NCI-H1417 treated with DMSO at 0.1 percent for 48 hours (cell line): ENCODE measurements at regions not wholly inside any gene's neighbourhood (a gene's known extent, or its start where the extent isn't known, plus 50 kb on each side); places are given as distances from the start of the nearest gene placed in this dataset.
"Not testable (repeated sequence)": the region's sequence is repeated elsewhere in the genome, so short reads cannot be mapped to it uniquely, and the experiment has no call there.

ENCODE experiments used
- DNase-seq: peaks from one replicate; lab custom pipeline; 2025; lab: John Stamatoyannopoulos, UW

DNA sequence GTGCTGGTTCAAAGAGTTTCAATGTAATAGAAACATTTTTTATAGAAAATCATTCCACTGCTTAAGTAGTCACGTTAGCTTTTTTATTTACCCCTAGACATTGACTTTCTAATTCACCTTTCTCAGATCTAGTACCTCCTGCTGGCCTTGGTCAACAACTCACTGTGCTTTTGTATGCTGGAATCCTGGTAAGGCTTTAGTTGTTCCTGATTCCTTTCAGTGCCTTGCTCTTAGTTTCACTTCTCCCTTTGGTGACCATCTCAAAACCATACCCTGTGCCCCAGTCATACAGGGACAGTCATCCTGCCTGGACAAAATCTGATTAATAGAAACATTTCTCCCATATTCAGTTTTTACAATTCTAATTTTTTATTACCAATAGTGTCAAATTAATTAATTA is 130.2 kb downstream of the GPR37 start:
- no peak for DNase-seq

DNA sequence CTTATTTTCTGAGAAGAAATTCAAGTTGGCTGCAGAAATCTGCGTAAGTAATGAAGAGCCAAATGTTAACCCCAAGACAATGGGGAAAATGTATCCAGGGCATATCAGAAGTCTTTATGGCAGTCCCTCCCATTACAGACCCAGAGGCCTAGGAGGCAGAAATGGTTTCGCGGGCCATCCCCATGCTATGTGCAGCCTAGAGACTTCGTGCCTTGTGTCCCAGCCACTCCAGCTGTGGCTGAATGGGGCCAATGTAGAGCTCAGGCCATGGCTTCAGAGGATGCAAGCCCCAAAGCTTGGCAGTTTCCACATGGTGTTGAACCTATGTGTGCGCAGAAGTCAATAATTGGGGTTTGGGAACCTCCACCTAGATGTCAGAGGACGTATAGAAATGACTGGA is 131.9 kb downstream of the GPR37 start:
- no peak for DNase-seq

DNA sequence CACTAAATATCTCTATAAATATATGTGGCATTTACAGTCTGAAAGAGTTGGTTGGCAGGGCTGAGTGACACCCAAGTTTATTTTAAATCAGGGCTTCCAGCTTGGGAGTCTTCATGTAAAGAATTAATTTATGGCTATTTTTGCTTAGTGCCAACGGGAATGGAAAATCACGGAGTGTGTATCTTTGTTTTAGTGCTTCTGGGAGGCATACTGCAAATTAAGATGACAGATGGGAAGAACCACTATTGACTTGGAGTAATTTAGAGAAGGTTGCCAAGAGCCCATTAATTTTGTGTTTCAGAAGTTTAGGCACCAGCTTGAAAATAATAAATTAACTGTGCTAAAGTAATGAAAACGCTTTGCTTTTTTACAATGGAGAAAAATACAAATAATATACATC is 135.2 kb downstream of the GPR37 start:
- DNase-seq = no peak

DNA sequence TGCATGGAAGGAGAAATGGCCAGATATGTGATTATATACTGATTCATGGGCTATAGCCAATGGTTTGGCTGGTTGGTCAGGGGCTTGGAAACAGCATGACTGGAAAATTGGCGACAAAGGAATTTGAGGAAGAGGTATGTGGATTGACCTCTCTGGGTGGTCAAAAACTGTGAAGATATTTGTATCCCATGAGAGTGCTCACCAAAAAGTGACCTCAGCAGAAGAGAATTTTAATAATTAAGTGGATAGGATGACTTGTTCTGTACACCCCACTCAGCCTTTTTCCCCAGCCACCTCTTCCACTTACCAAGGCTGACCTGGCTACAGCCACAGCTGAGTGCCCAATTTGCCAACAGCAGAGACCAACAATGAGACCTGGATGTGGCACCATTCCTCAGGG is 146.7 kb downstream of the GPR37 start:
- DNase-seq = no peak

DNA sequence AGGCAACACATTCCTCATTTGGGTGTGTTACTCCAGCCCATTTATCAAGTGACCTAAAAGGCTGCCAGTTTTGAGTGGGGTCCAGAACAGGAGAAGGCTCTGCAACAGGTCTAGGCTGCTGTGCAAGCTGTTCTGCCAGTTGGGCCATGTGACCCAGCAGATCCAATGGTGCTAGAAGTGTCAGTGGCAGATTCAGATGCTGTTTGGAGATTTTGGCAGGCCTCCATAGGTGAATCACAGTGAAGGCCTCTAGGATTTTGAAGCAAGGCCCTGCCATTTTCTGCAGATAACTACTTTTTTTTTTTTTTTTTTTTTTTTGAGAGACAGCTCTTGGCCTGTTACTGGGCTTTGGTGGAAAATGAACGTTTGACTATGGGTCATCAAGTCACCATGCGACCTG is 147.5 kb downstream of the GPR37 start:
- DNase-seq = not testable (repeated sequence)

DNA sequence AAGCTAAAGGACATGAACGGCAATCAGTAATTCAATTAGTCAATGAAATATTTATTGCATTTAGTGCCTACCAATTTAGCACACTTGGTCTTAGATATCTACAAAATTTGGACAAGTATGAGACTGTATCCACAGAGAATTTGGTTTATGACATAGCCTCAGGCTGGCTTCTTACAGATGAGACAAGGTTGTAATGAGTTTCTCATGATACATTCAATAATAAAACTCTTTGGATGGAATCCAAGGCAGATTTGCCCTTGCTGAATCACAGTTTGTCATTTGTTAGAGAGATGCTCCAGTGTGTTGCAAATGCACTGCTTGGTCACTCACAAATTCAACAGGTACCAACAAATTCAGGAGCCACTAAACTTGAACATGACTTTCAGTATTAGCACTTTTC is 162.5 kb downstream of the GPR37 start:
- DNase-seq = no peak

DNA sequence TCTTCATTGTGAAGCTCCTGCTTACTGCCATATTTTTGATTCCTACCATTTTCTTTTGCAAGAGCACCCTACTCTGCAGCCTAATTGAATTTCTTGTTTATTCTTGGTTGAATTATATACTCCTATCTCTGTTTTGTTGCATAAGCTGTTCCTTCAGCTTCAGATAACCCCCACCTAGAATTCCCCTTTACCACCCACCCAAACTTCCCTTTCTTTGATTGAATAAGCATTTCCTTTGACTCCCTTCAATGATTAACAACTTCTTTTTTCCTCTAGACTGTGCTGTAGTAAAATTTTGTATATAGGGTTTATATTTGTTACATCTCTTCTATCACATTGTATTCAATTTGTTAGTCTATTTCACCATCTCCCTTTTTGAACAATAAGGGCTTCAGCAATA is 168.1 kb downstream of the GPR37 start:
- no peak for DNase-seq

DNA sequence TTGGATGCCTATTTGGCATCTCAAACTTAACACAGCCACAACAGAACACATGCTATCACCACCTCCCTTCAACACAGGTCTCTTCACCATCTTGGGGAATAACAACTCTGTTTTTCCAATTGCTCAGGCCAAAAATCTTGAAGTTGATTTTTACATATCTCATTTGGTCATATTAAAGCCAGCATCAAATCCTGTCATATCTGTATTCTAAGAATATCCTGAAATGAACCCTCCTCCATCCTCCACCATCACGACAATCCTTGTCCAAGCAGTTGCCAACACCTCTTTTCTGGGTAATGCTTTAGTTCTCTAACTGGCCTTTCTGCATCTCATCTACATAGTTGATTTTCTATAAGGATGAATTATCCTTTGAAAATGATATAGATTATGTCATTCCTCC is 168.7 kb downstream of the GPR37 start:
- no peak for DNase-seq

DNA sequence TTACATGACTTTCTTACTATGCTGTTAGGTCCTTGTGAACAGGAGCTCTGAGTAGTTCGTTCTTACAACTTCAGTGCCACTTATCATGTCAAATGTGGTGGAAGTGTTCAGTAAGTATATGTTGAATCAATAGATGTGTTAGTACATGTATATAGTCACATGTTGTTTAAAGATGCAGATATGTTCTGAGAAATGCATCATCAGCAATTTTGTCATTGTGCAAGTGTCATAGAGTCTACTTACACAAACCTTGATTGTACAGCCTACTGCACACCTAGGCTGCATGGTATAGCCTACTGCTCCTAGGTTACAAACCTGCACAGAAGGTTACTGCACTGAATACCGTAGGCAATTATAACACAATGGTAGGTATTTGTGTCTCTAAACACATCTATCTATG is 174.8 kb downstream of the GPR37 start:
- DNase-seq = no peak

DNA sequence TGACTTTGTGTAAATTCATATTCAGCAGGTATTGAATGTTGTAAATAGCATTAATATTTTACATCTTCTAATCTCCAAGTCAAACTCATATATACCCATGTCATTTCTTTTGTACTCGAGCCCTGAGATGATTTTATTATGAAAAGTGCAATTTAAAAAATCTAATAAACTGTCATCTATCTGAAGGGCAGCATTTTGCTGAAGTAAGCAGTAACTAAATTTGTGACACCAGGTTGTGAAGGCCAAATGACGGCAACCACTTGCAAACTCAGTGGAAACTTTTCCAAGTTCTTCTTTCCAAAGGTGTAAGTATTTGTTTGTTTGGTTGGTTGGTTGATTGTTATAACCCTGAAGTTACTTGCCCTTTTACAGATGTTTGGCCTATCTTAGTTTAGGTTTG is 188.3 kb downstream of the GPR37 start:
- DNase-seq = no peak

DNA sequence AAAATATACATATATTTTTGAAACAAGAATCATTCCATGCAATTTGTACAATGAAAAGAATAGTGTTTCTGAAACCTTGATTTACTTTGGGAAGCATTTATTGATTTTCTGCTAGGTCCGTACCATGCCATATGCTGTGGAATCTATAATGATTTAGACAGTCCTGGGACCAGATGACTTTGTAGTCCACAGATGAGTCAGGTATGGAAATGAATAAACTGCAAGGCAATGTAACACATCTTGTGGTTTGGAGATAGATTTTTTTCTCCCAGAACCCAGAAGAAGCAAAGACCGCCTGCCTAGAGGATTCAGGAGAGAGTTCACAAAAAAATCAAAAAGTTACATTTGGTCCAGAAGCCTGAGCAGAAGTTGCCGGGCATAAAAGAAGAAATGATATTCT is 190.4 kb downstream of the GPR37 start:
- no peak for DNase-seq

DNA sequence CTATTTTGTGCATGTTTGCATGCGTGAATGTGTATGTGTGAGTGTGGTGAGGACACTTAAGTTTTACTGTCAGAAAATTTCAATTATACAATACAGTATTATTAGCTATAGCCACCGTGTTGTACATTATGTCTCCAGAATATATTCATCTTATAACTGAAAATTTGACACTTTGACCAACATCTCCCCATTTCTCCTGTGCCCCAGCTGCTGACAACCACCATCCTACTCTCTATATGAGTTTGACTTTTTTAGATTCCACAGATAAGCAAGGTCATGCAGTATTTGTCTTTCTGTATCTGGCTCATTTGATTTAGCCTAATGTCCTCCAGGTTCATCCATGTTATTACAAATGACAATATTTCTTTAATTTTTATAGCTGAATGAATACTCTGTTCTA is 195.0 kb downstream of the GPR37 start:
- DNase-seq = no peak

DNA sequence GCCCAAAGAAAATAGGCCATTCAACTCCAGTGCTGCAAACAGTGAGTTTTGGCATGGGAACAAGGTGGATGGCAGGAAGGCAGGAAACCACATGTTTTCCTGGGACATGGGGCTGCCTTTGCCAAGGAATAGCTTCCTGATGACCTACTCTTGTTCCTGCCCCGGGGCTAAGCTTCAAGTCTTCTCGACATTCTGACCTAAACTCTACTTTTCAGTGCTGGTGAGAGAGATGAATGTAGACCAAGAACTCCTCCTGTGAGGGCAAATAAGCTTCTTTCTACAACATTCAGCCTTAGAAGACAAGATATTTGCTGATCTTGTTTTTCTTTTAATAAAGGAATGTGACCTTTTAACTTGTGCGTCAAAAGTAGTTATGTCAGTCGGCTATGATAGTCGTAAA is 199.0 kb downstream of the GPR37 start:
- DNase-seq = no peak

DNA sequence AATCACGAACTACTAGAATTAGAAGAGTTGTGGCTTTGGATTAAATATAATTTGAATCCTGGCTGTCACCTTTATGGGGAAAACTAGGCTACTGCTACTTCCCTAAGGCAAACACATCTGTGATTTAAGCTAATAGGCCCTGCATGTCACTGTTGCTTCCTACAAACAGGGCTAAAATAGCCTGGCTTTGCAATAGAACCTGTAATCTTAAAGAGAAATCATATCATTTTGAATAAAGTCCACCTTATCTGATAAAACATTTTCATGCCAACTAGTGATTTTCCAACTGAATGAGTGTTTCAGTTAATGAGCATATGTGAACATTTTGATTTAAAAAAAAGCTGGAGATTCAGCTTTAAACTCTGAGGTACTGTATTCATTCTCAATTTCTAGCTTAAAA is 208.0 kb downstream of the GPR37 start:
- no peak for DNase-seq

DNA sequence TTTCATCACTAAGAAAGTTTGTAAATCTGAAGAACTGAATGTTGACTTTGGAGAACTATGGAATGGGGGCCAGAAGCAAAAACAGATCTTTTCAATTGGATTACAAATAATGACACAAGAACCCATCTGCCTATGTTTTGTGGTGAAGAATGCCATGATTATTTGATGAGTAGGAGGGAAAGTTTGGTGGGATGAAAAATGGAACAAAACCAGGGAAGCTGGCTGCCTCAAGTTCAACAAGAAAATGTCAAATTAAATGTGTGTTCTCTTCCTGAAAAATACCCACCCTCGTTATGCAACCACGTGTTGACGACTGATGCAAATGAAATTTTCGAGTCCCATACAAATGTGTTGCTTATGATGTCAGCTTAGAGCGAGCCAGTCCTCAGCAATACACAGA is 208.5 kb downstream of the GPR37 start:
- DNase-seq = no peak

DNA sequence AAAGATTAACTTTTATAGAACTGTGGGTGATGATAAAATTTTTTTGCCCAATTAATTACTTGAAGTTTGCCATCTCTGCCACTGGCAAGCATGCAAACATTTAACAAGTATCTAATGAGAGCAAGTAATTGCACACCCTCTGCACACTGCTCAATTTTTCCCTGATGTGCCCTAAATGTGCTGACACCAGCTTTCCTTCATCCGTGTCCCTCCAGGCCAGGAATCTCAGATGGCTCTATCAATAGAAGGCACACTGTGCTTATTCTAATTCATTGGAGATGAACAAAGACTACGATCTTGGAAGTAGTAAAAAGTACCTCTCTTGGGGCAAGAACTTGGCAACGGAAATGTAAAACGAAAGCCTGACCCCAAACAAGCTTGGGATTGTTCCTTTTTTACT is 212.1 kb downstream of the GPR37 start:
- DNase-seq = no peak

DNA sequence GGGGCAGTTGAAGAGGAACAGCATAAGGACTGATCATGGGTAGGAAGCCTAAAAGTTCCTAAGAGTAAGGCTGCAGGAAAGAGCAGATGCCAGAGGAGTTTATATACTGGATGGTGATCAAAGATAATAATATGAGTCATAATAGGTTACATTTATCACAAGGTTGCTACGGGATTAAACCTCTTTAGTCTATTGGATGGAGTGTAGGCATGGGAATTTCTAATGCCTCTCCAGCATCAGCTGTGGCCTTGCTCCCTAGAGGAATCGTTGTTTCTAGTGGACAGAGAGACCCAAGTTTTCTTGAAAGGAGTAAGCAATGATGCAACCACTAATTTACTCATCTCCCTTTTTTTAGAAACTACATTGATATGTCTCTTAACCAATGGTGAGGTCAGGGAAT is 213.4 kb downstream of the GPR37 start:
- no peak for DNase-seq

DNA sequence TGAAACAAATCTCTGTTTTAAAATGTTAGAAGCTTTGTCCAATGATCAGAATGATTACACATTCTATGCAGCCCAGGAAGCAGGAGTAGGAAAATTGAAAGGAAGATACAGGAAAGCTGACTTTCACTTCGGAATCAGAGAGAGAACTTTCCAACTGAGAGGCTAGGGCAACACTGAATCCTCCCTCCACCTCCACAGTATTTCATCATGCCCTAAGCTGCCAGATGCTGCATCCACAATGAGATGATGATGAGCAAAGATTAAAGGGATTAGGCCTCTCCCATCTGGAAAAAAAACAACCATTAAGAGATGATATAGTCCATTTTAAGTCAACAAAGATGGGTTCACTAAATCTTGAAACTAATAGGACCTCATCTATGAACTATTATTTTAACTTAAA is 215.6 kb downstream of the GPR37 start:
- DNase-seq = no peak

DNA sequence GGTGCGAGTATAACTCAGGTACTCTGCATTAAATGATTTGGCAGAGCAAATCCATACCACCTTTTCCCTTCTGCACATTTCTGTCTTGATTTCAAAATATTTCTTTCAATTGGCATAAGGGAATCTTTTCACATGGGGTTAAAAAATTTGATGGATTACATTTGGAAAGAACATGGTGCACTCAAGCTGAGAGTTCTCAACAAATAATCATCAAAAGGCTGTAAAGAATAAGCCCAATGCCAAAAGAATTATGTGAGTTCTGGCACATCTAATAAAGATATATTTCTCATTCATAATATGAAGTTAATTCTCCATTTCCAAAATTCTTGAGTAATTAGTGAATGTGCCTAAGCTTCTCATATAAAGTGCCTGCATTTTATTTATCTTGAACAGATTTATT is 223.1 kb downstream of the GPR37 start:
- DNase-seq = no peak

DNA sequence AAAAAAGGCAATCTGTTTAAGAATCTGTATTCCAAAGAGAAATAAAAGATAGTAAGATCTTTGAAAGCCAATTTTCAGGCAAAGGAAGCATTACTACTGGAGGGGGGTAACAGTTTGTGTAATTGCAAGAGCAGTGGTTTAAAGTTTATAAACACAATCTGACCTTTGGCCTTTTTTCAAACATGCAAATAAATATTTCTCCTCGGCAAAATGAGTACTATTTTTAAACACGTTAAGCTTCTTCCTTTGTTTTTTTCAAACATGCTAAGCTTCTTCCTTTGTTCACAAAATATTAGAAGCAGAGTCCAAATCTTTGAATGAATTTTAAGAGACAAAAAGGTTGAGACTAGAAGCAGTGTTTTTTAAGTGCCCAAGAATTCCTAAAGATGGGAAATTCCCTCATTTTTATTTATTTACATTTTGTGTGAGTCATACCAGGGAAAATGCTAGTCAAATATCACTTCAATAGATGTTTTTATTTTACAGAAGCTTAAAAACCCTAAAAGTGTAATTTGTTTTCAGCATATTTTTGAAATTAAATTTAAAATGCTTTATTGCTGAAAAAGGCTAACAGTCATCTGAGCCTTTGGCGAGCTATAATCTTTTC is 229.3 kb downstream of the GPR37 start:
- no peak for DNase-seq

DNA sequence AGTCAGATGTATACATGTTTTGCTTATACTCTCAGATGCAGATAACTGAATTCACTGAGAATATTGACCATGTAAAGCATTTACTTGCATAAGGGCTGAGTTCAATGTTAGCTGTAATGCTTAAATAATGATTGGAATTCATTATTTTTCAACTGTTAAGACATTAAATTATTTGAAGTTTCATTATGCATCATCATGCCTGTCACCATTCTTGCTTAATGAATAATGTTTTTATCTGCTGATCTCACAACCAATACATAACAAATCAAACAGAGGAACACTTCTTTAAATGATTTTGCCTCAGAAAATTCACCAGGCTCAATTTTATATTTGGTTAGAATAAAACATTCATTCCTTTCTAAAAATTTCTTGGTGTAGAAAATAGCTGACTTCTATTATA is 233.4 kb downstream of the GPR37 start:
- DNase-seq = no peak

DNA sequence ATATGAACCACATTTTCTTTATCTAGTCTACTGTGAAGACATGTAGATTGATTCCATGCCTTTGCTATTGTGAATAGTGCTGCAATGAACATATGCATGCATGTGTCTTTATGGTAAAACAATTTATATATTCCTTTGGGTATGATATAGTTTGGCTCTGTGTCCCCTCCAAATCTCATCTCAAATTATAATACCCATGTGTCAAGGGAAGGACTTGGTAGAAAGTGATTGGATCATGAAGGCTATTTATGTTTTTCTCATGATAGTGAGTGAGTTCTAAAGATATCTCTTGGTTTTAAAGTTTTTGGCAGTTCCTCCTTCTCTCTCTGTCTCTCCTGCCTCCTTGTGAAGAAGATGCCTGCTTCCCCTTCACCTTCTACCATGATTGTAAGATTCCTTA is 248.7 kb downstream of the GPR37 start:
- DNase-seq = no peak

DNA sequence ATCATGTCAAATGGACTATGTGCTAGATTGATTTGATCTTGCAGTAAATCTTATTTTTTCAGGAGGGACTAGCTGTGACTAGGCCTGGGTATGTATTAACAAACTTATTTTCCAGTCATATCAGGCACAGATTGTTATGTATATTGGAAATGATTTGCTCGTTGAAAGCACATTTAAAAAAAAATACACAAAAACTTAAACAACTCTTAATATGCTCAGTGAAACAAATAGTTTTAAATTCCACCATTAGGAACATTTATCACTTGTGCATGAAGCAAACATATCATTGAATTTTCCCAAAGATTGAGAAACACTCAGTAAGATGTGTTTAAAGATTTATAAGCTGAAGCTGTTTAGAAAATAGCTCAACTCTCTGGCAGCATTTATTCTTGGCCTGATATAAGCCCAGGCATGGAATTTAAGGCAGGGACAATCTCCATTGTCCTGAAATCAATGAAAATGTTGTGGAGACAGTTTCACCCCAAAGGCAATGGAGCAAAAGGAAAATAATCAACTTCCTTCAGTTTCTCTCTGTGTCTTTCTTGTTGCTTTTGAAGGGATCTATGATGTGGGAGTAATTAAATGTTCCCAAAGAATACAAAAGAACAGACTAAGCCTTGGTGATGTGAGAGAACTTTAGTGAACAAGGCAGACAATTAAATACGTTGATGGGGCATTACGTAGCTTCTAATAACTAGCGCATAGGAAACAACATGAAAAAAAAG is 250.3 kb downstream of the GPR37 start:
- DNase-seq = no peak

DNA sequence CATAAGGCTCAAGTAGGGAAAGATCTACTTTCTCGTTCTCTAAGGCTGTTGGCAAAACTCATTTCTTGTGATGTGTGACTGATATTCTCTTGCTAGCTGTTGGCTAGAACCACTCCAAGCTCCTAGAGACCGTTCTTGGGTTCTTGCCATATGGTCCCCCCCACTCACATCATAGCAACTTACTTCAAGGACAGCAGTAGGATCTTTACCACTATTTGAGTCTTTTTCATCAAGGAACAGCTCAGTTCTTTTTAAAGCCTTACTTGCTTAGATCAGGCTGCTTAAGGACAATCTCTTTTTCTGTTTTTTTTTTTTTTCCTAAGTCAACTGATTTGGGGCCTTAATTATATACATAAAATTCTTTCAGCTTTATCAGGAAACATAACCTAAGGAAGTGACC is 251.1 kb downstream of the GPR37 start:
- DNase-seq = no peak
